ENCODE measurements at regions not wholly inside any gene's neighbourhood (a gene's known extent, or its start where the extent isn't known, plus 50 kb on each side); places are given as distances from the start of the nearest gene placed in this dataset.

GRCh38 chr9:134980516-134980915 is 62.8 kb upstream of the FCN1 start:
- TF ChIP-seq EZH2 (IDR thresholded peaks at IDR 0.05): no peak
- no peak for TF ChIP-seq CTCF (IDR thresholded peaks at IDR 0.05 in 2 of 3, conservative IDR thresholded peaks at IDR 0.05 in 1 of 3; ENCODE audit: borderline replicate concordance in 1 of 3, insufficient read depth in 1 of 3, low read depth in 2 of 3, low read length in 2 of 3)

Data from HCT116 (cell line).